Activated B cell treated with CpG ODN at 0.5 μM for 24 hours (primary cell): ENCODE measurements at regions not wholly inside any gene's neighbourhood (a gene's known extent, or its start where the extent isn't known, plus 50 kb on each side); places are given as distances from the start of the nearest gene placed in this dataset.
A peak's percentile ranks its signal among the peaks of the same experiment; 100 is the strongest.

ENCODE experiments used
- ATAC-seq: fragments of 200-7000 bp; cut with Tn5 transposase; one replicate; pipeline ENCODE4 v1.10.0; 2021; ENCODE audit warnings: low read depth, mild to moderate bottlenecking, moderate library complexity
- CTCF ChIA-PET: fragments of 350-600 bp; sonication (Branson Sonifier 250); formaldehyde crosslinking; loops from one replicate; lab custom pipeline; 2021; ENCODE audit warnings: antibody characterized with exemption; lab: Charles Lee
- POLR2A ChIA-PET: fragments of 350-600 bp; sonication (Branson Sonifier 250); formaldehyde crosslinking; loops from one replicate; lab custom pipeline; 2021; ENCODE audit warnings: antibody characterized with exemption; lab: Charles Lee
- DNase-seq: peaks from one replicate; pipeline ENCODE4 v3.0.0; 2022
- H3K27ac Mint-ChIP-seq: one replicate; pipeline ENCODE4 v1.8.0; 2020; ENCODE audit warnings: mixed read lengths
- H3K27me3 Mint-ChIP-seq: one replicate; pipeline ENCODE4 v1.8.0; 2021; ENCODE audit warnings: mixed read lengths
- H3K36me3 Mint-ChIP-seq: one replicate; pipeline ENCODE4 v1.8.0; 2021; ENCODE audit warnings: low read depth, mixed read lengths
- H3K4me1 Mint-ChIP-seq: one replicate; pipeline ENCODE4 v1.8.0; 2021; ENCODE audit warnings: mixed read lengths
- H3K4me3 Mint-ChIP-seq: one replicate; pipeline ENCODE4 v1.8.0; 2020; ENCODE audit warnings: mild to moderate bottlenecking, mixed read lengths
- H3K9me3 Mint-ChIP-seq: one replicate; pipeline ENCODE4 v1.8.0; 2020; ENCODE audit warnings: mixed read lengths
- CTCF ChIP-seq: fragments of 200-600 bp; IDR thresholded peaks from one replicate; pipeline ENCODE4 v1.8.0; 2022; ENCODE audit warnings: antibody characterized with exemption, mild to moderate bottlenecking
- intact Hi-C: fragments of 100-400 bp; cut with micrococcal nuclease; formaldehyde crosslinking; loops from one replicate; pipeline ENCODE4 v1.15.1; 2024

- TF ChIP-seq CTCF, result no peak
- no peak for DNase-seq
- peaks cover 36% of the 10 kb centered on the region for H3K4me1 Mint-ChIP-seq
- H3K9me3 Mint-ChIP-seq, result no peaks in the 10 kb centered on the region
- H3K36me3 Mint-ChIP-seq, result no peaks in the 10 kb centered on the region
- intact Hi-C loops, result no loop called here
- POLR2A ChIA-PET, result no interaction called here
- no peak for ATAC-seq
- H3K27ac Mint-ChIP-seq, result no peak overlapping the region
- H3K4me3 Mint-ChIP-seq, result no peak overlapping the region
- CTCF ChIA-PET, result no interaction called here
- peaks cover 8% of the 10 kb centered on the region for H3K27me3 Mint-ChIP-seq
Measured at GRCh38 chr3:140752499-140752898, 74.6 kb downstream of the TRIM42 start.

- H3K27ac Mint-ChIP-seq, result no peak overlapping the region
- ATAC-seq (peak; percentile 25), DNase-seq (no peak)
- POLR2A ChIA-PET, result no interaction called here
- H3K4me3 Mint-ChIP-seq, result no peak overlapping the region
- CTCF ChIA-PET, result no interaction called here
- H3K4me1 Mint-ChIP-seq, result peaks cover 40% of the 10 kb centered on the region
- no peaks in the 10 kb centered on the region for H3K9me3 Mint-ChIP-seq
- peaks cover 7% of the 10 kb centered on the region for H3K27me3 Mint-ChIP-seq
- intact Hi-C loops, result no loop called here
- no peaks in the 10 kb centered on the region for H3K36me3 Mint-ChIP-seq
- TF ChIP-seq CTCF, result no peak
Measured at GRCh38 chr3:140753865-140754754, 76.2 kb downstream of the TRIM42 start.

GRCh38 chr3:140754936-140755335 is 77.1 kb downstream of the TRIM42 start:
- no peak for ATAC-seq
- Mint-ChIP-seq H3K4me3 (peak overlapping the region; percentile 0), H3K27ac (no peak overlapping the region), H3K9me3 (no peaks in the 10 kb centered on the region), H3K27me3 (peaks cover under 1% of the 10 kb centered on the region), H3K4me1 (peaks cover 44% of the 10 kb centered on the region), H3K36me3 (no peaks in the 10 kb centered on the region)
- TF ChIP-seq CTCF, result no peak
- CTCF ChIA-PET, result no interaction called here
- POLR2A ChIA-PET, result no interaction called here
- DNase-seq, result no peak
- intact Hi-C loops, result no loop called here

GRCh38 chr3:140756240-140757016 is 78.6 kb downstream of the TRIM42 start:
- no peak overlapping the region for H3K4me3 Mint-ChIP-seq
- H3K27ac Mint-ChIP-seq, result no peak overlapping the region
- no peaks in the 10 kb centered on the region for H3K36me3 Mint-ChIP-seq
- ATAC-seq (no peak), DNase-seq (no peak)
- peaks cover 53% of the 10 kb centered on the region for H3K4me1 Mint-ChIP-seq
- intact Hi-C loops, result no loop called here
- POLR2A ChIA-PET, result no interaction called here
- TF ChIP-seq CTCF, result no peak
- CTCF ChIA-PET, result no interaction called here
- H3K27me3 Mint-ChIP-seq, result no peaks in the 10 kb centered on the region
- peaks cover 2% of the 10 kb centered on the region for H3K9me3 Mint-ChIP-seq

GRCh38 chr3:140758791-140759444 is 81.1 kb downstream of the TRIM42 start:
- H3K4me3 Mint-ChIP-seq, result no peak overlapping the region
- intact Hi-C loops, result no loop called here
- POLR2A ChIA-PET, result no interaction called here
- no peak for TF ChIP-seq CTCF
- H3K4me1 Mint-ChIP-seq, result peaks cover 52% of the 10 kb centered on the region
- CTCF ChIA-PET, result no interaction called here
- ATAC-seq (no peak), DNase-seq (no peak)
- H3K27ac Mint-ChIP-seq, result no peak overlapping the region
- H3K36me3 Mint-ChIP-seq, result no peaks in the 10 kb centered on the region
- peaks cover 2% of the 10 kb centered on the region for H3K9me3 Mint-ChIP-seq
- no peaks in the 10 kb centered on the region for H3K27me3 Mint-ChIP-seq
